ENCODE measurements at regions not wholly inside any gene's neighbourhood (a gene's known extent, or its start where the extent isn't known, plus 50 kb on each side); places are given as distances from the start of the nearest gene placed in this dataset.

DNA sequence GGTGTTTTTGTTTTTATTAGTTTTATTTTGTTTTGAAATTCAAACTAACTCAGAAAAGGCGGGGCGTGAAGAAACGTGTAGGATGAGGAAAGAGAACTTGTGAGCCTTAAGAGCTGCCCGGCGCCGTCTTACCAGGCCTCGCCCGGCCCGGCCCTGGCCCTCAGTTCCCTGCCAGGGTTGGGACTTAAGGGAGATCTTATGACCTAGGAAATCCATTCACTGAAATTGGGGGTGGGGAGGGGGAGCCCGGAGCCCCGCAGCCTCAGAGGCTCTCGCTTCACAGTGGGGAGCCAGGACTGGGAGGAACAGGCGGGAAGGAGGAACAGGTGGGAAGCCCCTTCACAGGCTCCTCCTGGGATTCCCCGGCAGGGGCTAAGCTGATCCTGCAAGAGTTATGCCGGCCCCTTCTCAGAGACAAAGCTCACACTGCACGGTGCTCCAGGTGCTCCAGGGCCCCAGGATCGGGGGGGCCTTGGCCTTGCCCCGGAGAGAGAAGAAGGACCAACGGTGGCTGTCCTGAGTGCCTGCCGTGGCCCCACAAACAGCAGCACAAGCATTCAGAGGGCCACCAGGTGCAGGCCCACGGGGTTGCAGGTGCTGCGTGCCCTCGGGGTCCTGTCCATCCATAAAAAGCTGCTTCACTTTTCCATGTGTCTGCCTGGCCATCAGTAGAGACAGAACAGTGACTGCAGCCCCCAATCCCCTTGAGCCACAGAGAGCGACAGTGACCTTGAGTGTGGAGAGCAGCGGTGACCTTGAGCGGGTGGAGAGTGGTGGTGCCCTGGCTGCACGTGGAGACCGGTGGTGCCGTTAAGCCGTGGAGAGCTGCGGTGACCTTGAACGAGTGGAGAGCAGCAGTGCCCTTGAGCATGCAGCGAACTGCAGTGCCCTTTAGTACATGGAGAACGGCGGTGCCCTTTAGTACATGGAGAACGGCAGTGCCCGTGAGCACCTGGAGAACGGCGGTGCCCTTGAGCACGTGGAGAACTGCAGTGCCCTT lies 152.7 kb downstream of the DLL1 start:
- no peak overlapping the region for H3K4me3 ChIP-seq (ENCODE audit: low read depth, low read length)
- H3K9me3 ChIP-seq (ENCODE audit: severe bottlenecking) = peaks cover 9% of the 10 kb centered on the region
- H3K27me3 ChIP-seq (ENCODE audit: insufficient read depth, low read depth, severe bottlenecking) = no peaks in the 10 kb centered on the region
- H3K36me3 ChIP-seq = no peaks in the 10 kb centered on the region
- H3K27ac ChIP-seq = no peak overlapping the region
- TF ChIP-seq, protein P1, sequence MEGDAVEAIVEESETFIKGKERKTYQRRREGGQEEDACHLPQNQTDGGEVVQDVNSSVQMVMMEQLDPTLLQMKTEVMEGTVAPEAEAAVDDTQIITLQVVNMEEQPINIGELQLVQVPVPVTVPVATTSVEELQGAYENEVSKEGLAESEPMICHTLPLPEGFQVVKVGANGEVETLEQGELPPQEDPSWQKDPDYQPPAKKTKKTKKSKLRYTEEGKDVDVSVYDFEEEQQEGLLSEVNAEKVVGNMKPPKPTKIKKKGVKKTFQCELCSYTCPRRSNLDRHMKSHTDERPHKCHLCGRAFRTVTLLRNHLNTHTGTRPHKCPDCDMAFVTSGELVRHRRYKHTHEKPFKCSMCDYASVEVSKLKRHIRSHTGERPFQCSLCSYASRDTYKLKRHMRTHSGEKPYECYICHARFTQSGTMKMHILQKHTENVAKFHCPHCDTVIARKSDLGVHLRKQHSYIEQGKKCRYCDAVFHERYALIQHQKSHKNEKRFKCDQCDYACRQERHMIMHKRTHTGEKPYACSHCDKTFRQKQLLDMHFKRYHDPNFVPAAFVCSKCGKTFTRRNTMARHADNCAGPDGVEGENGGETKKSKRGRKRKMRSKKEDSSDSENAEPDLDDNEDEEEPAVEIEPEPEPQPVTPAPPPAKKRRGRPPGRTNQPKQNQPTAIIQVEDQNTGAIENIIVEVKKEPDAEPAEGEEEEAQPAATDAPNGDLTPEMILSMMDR (IDR thresholded peaks at IDR 0.05; ENCODE audit: low read depth, low read length) = no peak
- DNase-seq = no peak

DNA sequence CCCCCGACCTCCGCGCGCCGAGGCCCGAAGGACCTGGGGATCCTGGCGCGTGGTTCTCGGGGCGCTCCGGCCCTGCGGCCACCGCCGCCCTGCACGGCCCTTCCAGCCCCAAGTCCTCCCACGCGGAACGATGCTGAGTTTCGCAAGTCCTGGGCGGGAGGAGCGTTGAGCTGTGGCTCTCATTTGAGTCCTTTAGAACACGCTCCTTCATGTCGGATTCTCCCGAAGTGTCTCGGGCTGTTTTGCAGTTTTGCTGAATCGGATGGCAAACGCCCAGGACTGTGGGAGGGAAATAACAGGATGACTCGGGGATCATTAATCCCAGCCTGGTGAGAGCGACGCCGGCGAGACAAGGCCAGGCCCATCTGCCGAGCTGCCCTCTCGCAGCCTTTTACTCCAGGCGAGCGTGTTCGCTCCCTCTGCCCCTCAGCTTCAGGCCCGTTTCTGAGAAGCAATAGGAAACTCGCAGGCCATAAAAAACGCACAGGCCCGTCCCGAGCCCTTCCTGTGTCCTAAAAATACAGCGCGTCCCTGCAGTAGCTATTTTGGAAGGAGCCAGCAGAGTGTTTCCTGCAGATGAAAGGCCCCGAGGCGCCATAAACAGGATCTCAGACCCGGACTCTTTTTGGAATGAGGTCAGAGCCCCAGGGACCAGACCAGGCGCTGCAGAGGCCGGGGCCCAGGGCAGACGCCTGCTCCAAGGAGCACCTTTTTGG lies 153.5 kb downstream of the DLL1 start:
- Histone ChIP-seq H3K27ac (no peak overlapping the region), H3K36me3 (no peaks in the 10 kb centered on the region), H3K27me3 (ENCODE audit: insufficient read depth, low read depth, severe bottlenecking) (no peaks in the 10 kb centered on the region), H3K4me3 (ENCODE audit: low read depth, low read length) (no peak overlapping the region), H3K9me3 (ENCODE audit: severe bottlenecking) (peaks cover 9% of the 10 kb centered on the region)
- no peak for DNase-seq
- TF ChIP-seq, protein P1 (IDR thresholded peaks at IDR 0.05; ENCODE audit: low read depth, low read length) = no peak

DNA sequence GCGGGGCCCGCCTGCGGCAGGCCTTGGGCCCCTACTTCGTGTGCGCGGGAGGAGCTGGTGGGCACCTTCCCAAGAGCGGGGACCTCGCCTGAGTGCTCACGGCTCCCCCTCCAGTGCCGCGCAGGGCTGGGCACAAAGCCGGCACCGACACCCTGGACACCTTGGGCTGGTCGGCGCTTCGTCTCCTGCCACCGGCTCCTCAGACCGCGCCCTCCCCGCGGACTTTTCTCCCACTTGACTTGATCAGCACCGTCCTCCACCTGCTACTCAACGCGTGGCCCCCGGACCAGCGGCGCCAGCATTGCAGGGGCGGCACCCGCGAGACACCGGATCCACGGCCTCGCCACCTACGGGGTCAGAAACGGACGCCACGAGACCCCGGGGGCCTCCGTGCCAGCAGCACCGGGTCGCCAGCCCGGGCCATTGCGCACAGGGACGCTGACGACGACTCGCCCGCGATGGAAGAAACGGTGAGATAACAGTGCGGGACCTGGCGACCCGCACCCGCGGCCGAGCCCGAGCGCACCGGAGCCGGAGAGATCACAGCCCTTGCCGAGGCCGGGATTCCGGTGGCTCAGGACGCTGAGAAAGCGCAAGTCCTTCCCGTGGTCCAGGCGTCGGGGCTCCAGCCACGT lies 154.2 kb downstream of the DLL1 start:
- no peak overlapping the region for H3K27ac ChIP-seq
- H3K36me3 ChIP-seq = no peaks in the 10 kb centered on the region
- no peak for DNase-seq

DNA sequence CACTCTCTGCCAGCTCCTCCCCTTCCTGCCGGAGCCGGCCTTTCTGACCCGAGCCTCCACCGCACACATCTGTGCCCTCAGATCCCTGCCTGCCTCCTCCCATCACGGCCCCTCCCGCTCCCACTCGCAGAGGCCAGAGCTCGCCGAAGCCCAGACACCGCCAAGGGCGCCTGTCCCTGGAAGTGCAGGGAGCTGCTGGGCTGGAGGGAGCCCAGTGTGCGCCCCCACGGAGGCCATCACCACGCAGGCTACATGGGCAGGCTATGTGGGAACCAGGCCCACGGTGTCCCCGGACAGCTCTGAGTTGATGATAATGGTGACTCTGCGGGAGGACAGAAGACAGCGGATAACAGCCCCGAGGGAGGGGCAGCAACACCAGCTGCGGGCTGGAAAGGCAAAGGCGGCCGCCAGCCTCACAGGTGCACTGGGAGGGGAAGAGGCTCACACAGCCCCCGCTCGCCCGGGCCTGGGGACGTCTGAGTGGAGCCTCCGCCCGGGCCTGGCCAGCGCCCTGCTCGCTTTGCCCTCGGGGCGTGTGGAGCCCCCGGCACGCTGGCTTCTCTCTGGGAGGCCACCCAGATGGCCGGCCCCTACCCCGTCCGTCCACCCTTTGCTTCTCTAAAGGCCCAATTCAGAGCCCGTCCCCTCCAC lies 154.9 kb downstream of the DLL1 start:
- Histone ChIP-seq H3K4me3 (ENCODE audit: low read depth, low read length) (no peak overlapping the region), H3K36me3 (no peaks in the 10 kb centered on the region), H3K27me3 (ENCODE audit: insufficient read depth, low read depth, severe bottlenecking) (no peaks in the 10 kb centered on the region), H3K9me3 (ENCODE audit: severe bottlenecking) (peaks cover 9% of the 10 kb centered on the region), H3K27ac (no peak overlapping the region)
- TF ChIP-seq, protein P1 (IDR thresholded peaks at IDR 0.05; ENCODE audit: low read depth, low read length) = no peak
- no peak for DNase-seq

More for the DNA sequence above, 154.2 kb downstream of the DLL1 start:
- H3K9me3 ChIP-seq (ENCODE audit: severe bottlenecking) = peaks cover 9% of the 10 kb centered on the region
- TF ChIP-seq, protein P1 (IDR thresholded peaks at IDR 0.05; ENCODE audit: low read depth, low read length) = no peak
- H3K27me3 ChIP-seq (ENCODE audit: insufficient read depth, low read depth, severe bottlenecking) = no peaks in the 10 kb centered on the region
- no peak overlapping the region for H3K4me3 ChIP-seq (ENCODE audit: low read depth, low read length)

DNA sequence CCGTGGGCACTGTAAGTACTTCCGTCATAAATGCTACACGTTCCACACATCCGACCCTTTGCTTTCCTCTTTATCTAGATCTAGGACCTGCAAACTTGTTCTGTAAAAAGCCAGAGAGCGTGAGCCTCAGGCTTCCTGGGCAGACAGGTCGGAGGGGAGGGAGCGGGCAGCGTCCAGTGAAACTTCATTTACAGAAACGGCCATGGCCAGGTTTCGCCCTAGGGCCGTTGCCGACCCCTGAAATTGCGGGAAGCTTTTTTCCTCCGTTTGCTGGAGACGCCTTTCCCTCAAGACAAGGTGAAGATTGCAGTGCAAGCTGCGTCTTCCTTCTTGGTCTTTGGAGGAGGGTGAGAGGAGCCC lies 155.4 kb downstream of the DLL1 start:
- Histone ChIP-seq H3K36me3 (no peaks in the 10 kb centered on the region), H3K27me3 (ENCODE audit: insufficient read depth, low read depth, severe bottlenecking) (no peaks in the 10 kb centered on the region), H3K27ac (no peak overlapping the region), H3K9me3 (ENCODE audit: severe bottlenecking) (peaks cover 9% of the 10 kb centered on the region), H3K4me3 (ENCODE audit: low read depth, low read length) (no peak overlapping the region)
- DNase-seq = no peak
- TF ChIP-seq, protein P1 (IDR thresholded peaks at IDR 0.05; ENCODE audit: low read depth, low read length) = no peak
